GM12878 (cell line): ENCODE measurements at regions not wholly inside any gene's neighbourhood (a gene's known extent, or its start where the extent isn't known, plus 50 kb on each side); places are given as distances from the start of the nearest gene placed in this dataset.

Source experiments
- BHLHE40 ChIP-seq, 2 experiments: fragments of 450-650 bp in 1 of 2; IDR thresholded peaks; 2 replicates each; pipeline ENCODE4 v1.6.1; 2011 to 2017; ENCODE audit warnings: low read depth in 2 of 2, borderline replicate concordance in 1 of 2, improper control_type of control experiment in 1 of 2, low read length in 1 of 2, mild to moderate bottlenecking in 1 of 2
- CBX5 ChIP-seq: sonication (generic); IDR thresholded peaks from 2 replicates; pipeline ENCODE4 v1.6.1; 2016; ENCODE audit warnings: low read depth, moderate library complexity, mild to moderate bottlenecking, inconsistent platforms
- CEBPB ChIP-seq, 2 experiments: fragments of 150-350 bp in 1 of 2; IDR thresholded peaks; 2 replicates each; pipeline ENCODE4 v1.6.1; 2012 to 2014; ENCODE audit warnings: low read depth in 2 of 2, low read length in 2 of 2, borderline replicate concordance in 1 of 2, inconsistent platforms in 1 of 2
- CHD2 ChIP-seq: IDR thresholded peaks from 2 replicates; pipeline ENCODE4 v1.6.1; 2011; ENCODE audit warnings: low read depth, low read length, improper control_type of control experiment, borderline replicate concordance
- KDM1A ChIP-seq: fragments of 200-600 bp; sonication (generic); IDR thresholded peaks from 2 replicates; pipeline ENCODE4 v1.6.1; 2016; ENCODE audit warnings: borderline replicate concordance
- POLR2A ChIP-seq: IDR thresholded peaks from 2 replicates; pipeline ENCODE4 v1.6.1; 2011; ENCODE audit warnings: low read depth, mild to moderate bottlenecking, low read length
- POLR2AphosphoS5 ChIP-seq: IDR thresholded peaks from 2 replicates; pipeline ENCODE4 v1.6.1; 2011; ENCODE audit warnings: mild to moderate bottlenecking, low read length, inconsistent platforms
- SIN3A ChIP-seq: IDR thresholded peaks from 2 replicates; pipeline ENCODE4 v1.6.1; 2012; ENCODE audit warnings: low read depth, low read length, improper control_type of control experiment
- SRF ChIP-seq, 2 experiments: IDR thresholded peaks; 2 replicates each; pipeline ENCODE4 v1.6.1; 2011; ENCODE audit warnings: low read depth in 2 of 2, low read length in 2 of 2, mild to moderate bottlenecking in 1 of 2, moderate library complexity in 1 of 2
- TCF12 ChIP-seq: IDR thresholded peaks from 2 replicates; pipeline ENCODE4 v1.6.1; 2011; ENCODE audit warnings: low read depth, mild to moderate bottlenecking, low read length
- TF ChIP-seq, protein P1 (sequence below), 3 experiments: IDR thresholded peaks in 2 of 3; conservative IDR thresholded peaks in 1 of 3; 2 replicates each; pipeline ENCODE4 v1.5.1; 2011; ENCODE audit warnings: low read depth in 3 of 3, low read length in 3 of 3, mild to moderate bottlenecking in 3 of 3, control low read depth in 2 of 3, moderate library complexity in 2 of 3, inconsistent platforms in 1 of 3, mixed read lengths in 1 of 3; ENCODE audit not compliant: control insufficient read depth in 2 of 3, insufficient read depth in 1 of 3; ENCODE audit errors: extremely low read depth in 1 of 3

DNA sequence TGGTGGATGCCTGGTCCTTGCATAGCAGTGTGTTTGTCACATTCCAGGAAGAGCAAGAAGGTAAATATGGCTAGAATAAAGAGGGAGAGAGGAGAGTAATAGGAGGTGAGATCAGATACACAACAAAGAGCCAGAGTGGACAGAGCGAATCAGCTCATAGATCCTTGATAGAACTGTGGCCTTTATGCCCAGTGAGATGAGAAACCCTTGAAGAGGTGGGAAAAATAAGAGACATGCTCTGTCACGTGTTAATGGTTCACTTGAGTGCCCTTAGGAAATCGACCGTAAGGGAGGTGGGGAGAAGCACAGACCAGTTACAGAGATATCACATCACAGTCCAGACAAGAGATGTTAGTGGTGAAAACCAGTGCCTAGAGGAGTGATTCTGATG, 84.7 kb upstream of the RAB27B start:
- TF ChIP-seq SRF (IDR thresholded peaks at IDR 0.05; ENCODE audit: low read depth in 2 of 2, low read length in 2 of 2), result no peak
- TF ChIP-seq CEBPB (IDR thresholded peaks at IDR 0.05; ENCODE audit: borderline replicate concordance in 1 of 2, low read depth in 2 of 2, low read length in 2 of 2), result no peak
- TF ChIP-seq TCF12, result no peak
- no peak for TF ChIP-seq SIN3A
- no peak for TF ChIP-seq CBX5
- no peak for TF ChIP-seq KDM1A
- no peak for TF ChIP-seq POLR2AphosphoS5
- TF ChIP-seq, protein P1, sequence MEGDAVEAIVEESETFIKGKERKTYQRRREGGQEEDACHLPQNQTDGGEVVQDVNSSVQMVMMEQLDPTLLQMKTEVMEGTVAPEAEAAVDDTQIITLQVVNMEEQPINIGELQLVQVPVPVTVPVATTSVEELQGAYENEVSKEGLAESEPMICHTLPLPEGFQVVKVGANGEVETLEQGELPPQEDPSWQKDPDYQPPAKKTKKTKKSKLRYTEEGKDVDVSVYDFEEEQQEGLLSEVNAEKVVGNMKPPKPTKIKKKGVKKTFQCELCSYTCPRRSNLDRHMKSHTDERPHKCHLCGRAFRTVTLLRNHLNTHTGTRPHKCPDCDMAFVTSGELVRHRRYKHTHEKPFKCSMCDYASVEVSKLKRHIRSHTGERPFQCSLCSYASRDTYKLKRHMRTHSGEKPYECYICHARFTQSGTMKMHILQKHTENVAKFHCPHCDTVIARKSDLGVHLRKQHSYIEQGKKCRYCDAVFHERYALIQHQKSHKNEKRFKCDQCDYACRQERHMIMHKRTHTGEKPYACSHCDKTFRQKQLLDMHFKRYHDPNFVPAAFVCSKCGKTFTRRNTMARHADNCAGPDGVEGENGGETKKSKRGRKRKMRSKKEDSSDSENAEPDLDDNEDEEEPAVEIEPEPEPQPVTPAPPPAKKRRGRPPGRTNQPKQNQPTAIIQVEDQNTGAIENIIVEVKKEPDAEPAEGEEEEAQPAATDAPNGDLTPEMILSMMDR (IDR thresholded peaks at IDR 0.05 in 2 of 3, conservative IDR thresholded peaks at IDR 0.05 in 1 of 3; ENCODE audit: control insufficient read depth in 2 of 3, extremely low read depth in 1 of 3, insufficient read depth in 1 of 3, low read depth in 3 of 3, low read length in 3 of 3), result no peak
- no peak for TF ChIP-seq BHLHE40 (IDR thresholded peaks at IDR 0.05; ENCODE audit: borderline replicate concordance in 1 of 2, low read depth in 2 of 2, low read length in 1 of 2)
- TF ChIP-seq CHD2, result no peak
- TF ChIP-seq POLR2A, result no peak
